HEK293 (cell line): ENCODE measurements at regions not wholly inside any gene's neighbourhood (a gene's known extent, or its start where the extent isn't known, plus 50 kb on each side); places are given as distances from the start of the nearest gene placed in this dataset.

Source experiments
- CTCF ChIA-PET: fragments of 350-600 bp; formaldehyde crosslinking; extraction: SDS; loops from one replicate; lab custom pipeline; 2021; ENCODE audit warnings: antibody characterized with exemption; lab: Yijun Ruan, JAX
- POLR2A ChIA-PET: fragments of 300-600 bp; formaldehyde crosslinking; extraction: SDS; loops from one replicate; lab custom pipeline; 2020; ENCODE audit warnings: antibody characterized with exemption, inconsistent platforms; lab: Yijun Ruan, JAX
- H3K27ac ChIP-seq: fragments of 200-500 bp; sonication (Bioruptor generic); 2 replicates; pipeline ENCODE4 v1.5.1; 2014; ENCODE audit warnings: low read depth, low read length, control low read depth, inconsistent platforms; ENCODE audit errors: extremely low read depth
- H3K36me3 ChIP-seq, 2 experiments: fragments of 200-500 bp in 1 of 2; sonication (Bioruptor generic) in 1 of 2; 1 replicate in 1 of 2; 2 replicates in 1 of 2; pipeline ENCODE4 v1.5.1; 2014 to 2017; ENCODE audit warnings: inconsistent platforms in 2 of 2, low read length in 2 of 2; ENCODE audit not compliant: control insufficient read depth in 2 of 2, insufficient read depth in 1 of 2
- H3K4me1 ChIP-seq: fragments of 200-500 bp; sonication (Bioruptor generic); 2 replicates; pipeline ENCODE4 v1.5.1; 2014; ENCODE audit warnings: mild to moderate bottlenecking, low read length, inconsistent platforms; ENCODE audit not compliant: control insufficient read depth, insufficient read depth
- H3K4me3 ChIP-seq: 2 replicates; pipeline ENCODE4 v1.5.1; 2011; ENCODE audit warnings: low read depth, mild to moderate bottlenecking, control low read depth, low read length, moderate library complexity
- H3K9me3 ChIP-seq: fragments of 200-500 bp; sonication (Bioruptor generic); 2 replicates; pipeline ENCODE4 v1.5.1; 2014; ENCODE audit warnings: low read depth, low read length, inconsistent platforms; ENCODE audit not compliant: control insufficient read depth, insufficient read depth
- GLIS2 ChIP-seq: fragments of 450-650 bp; formaldehyde crosslinking; IDR thresholded peaks from 2 replicates; pipeline ENCODE4 v1.5.1; 2016; ENCODE audit warnings: missing biosample characterization, missing genetic modification characterization
- RBAK ChIP-seq: fragments of 450-650 bp; formaldehyde crosslinking; IDR thresholded peaks from 2 replicates; pipeline ENCODE4 v1.5.1; 2016; ENCODE audit warnings: missing biosample characterization, missing genetic modification characterization
- SALL2 ChIP-seq: fragments of 450-650 bp; formaldehyde crosslinking; IDR thresholded peaks from 2 replicates; pipeline ENCODE4 v1.5.0; 2017; ENCODE audit warnings: missing biosample characterization, mild to moderate bottlenecking, missing genetic modification characterization, borderline replicate concordance
- SP2 ChIP-seq: fragments of 450-650 bp; formaldehyde crosslinking; IDR thresholded peaks from 2 replicates; pipeline ENCODE4 v1.5.1; 2016; ENCODE audit warnings: missing biosample characterization, missing genetic modification characterization
- TCF7L2 ChIP-seq: IDR thresholded peaks from 2 replicates; pipeline ENCODE4 v1.6.1; 2011; ENCODE audit warnings: low read depth, mild to moderate bottlenecking, inconsistent platforms, low read length, moderate library complexity, borderline replicate concordance
- TRIM28 ChIP-seq: IDR thresholded peaks from 2 replicates; pipeline ENCODE4 v1.6.1; 2011; ENCODE audit warnings: low read length, control low read depth, borderline replicate concordance
- ZFHX2 ChIP-seq: fragments of 450-650 bp; formaldehyde crosslinking; conservative IDR thresholded peaks from 2 replicates; pipeline ENCODE4 v1.5.1; 2016; ENCODE audit warnings: missing biosample characterization, missing genetic modification characterization
- ZNF121 ChIP-seq: fragments of 450-650 bp; formaldehyde crosslinking; IDR thresholded peaks from 2 replicates; pipeline ENCODE4 v1.5.1; 2016; ENCODE audit warnings: missing biosample characterization, missing genetic modification characterization
- ZNF157 ChIP-seq: fragments of 450-650 bp; formaldehyde crosslinking; IDR thresholded peaks from 2 replicates; pipeline ENCODE4 v1.5.1; 2016; ENCODE audit warnings: missing biosample characterization, missing genetic modification characterization
- ZNF174 ChIP-seq: fragments of 450-650 bp; formaldehyde crosslinking; IDR thresholded peaks from 2 replicates; pipeline ENCODE4 v1.5.0; 2017; ENCODE audit warnings: missing biosample characterization, mild to moderate bottlenecking, missing genetic modification characterization
- ZNF2 ChIP-seq: fragments of 450-650 bp; formaldehyde crosslinking; IDR thresholded peaks from 2 replicates; pipeline ENCODE4 v1.5.1; 2016; ENCODE audit warnings: missing biosample characterization, missing genetic modification characterization
- ZNF302 ChIP-seq: fragments of 450-650 bp; formaldehyde crosslinking; IDR thresholded peaks from 2 replicates; pipeline ENCODE4 v1.5.1; 2016; ENCODE audit warnings: missing biosample characterization, missing genetic modification characterization, low read depth
- ZNF335 ChIP-seq: fragments of 450-650 bp; formaldehyde crosslinking; conservative IDR thresholded peaks from 2 replicates; pipeline ENCODE4 v1.5.1; 2016; ENCODE audit warnings: missing biosample characterization, missing genetic modification characterization
- ZNF48 ChIP-seq: fragments of 450-650 bp; formaldehyde crosslinking; IDR thresholded peaks from 2 replicates; pipeline ENCODE4 v1.5.1; 2016; ENCODE audit warnings: missing biosample characterization, missing genetic modification characterization
- ZNF544 ChIP-seq: fragments of 450-650 bp; formaldehyde crosslinking; IDR thresholded peaks from 2 replicates; pipeline ENCODE4 v1.5.0; 2017; ENCODE audit warnings: missing biosample characterization, missing genetic modification characterization
- ZNF677 ChIP-seq: fragments of 450-650 bp; IDR thresholded peaks from 2 replicates; pipeline ENCODE4 v1.5.0; 2018; ENCODE audit warnings: missing biosample characterization, mild to moderate bottlenecking, missing genetic modification characterization, moderate library complexity
- ZNF776 ChIP-seq: fragments of 450-650 bp; formaldehyde crosslinking; IDR thresholded peaks from 2 replicates; pipeline ENCODE4 v1.5.0; 2017; ENCODE audit warnings: missing biosample characterization, missing genetic modification characterization, borderline replicate concordance
- TF ChIP-seq, protein P1 (sequence below): fragments of 450-650 bp; formaldehyde crosslinking; IDR thresholded peaks from 2 replicates; pipeline ENCODE4 v1.5.1; 2016; ENCODE audit warnings: missing biosample characterization, missing genetic modification characterization, borderline replicate concordance
- TF ChIP-seq, protein P2 (sequence below): fragments of 450-650 bp; formaldehyde crosslinking; IDR thresholded peaks from 2 replicates; pipeline ENCODE4 v1.5.1; 2016; ENCODE audit warnings: missing biosample characterization, missing genetic modification characterization
- TF ChIP-seq, protein P3 (sequence below): fragments of 450-650 bp; formaldehyde crosslinking; IDR thresholded peaks from 2 replicates; pipeline ENCODE4 v1.5.1; 2016; ENCODE audit warnings: missing biosample characterization, missing genetic modification characterization
- TF ChIP-seq, protein P4 (sequence below): fragments of 450-650 bp; formaldehyde crosslinking; IDR thresholded peaks from 2 replicates; pipeline ENCODE4 v1.5.1; 2016; ENCODE audit warnings: missing biosample characterization, missing genetic modification characterization, low read depth
- TF ChIP-seq, protein P5 (sequence below): fragments of 450-650 bp; formaldehyde crosslinking; conservative IDR thresholded peaks from 2 replicates; pipeline ENCODE4 v1.5.1; 2016; ENCODE audit warnings: low read depth, missing biosample characterization, missing genetic modification characterization

DNA sequence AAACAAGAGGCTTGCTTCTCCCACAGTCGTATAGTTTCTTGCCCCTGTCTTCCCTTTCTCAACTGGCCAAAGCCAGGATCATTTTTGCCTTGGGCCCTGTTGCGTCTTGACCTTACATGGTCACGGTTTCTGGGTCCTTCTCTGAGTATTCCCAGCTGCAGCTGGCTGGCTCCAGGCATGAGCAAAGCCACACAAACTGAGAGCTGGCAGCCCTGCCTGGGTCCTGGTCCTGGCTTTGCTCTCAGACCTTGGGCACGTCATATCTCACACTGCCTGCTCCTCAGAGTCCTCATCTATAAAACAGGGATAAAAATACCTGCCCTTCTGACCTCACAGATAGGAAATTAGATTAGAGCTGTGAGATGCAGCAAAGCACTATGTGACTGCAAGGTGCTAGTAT is 277.6 kb downstream of the CBLN1 start:
- Histone ChIP-seq H3K9me3 (no peaks in the 10 kb centered on the region), H3K36me3 (no peaks in the 10 kb centered on the region), H3K4me3 (no peak overlapping the region), H3K27ac (no peak overlapping the region), H3K4me1 (no peaks in the 10 kb centered on the region)
- CTCF ChIA-PET: no interaction called here
- POLR2A ChIA-PET: no interaction called here
- TF ChIP-seq ZFHX2 (tag by site-specific recombination): no peak
- TF ChIP-seq, protein P1, sequence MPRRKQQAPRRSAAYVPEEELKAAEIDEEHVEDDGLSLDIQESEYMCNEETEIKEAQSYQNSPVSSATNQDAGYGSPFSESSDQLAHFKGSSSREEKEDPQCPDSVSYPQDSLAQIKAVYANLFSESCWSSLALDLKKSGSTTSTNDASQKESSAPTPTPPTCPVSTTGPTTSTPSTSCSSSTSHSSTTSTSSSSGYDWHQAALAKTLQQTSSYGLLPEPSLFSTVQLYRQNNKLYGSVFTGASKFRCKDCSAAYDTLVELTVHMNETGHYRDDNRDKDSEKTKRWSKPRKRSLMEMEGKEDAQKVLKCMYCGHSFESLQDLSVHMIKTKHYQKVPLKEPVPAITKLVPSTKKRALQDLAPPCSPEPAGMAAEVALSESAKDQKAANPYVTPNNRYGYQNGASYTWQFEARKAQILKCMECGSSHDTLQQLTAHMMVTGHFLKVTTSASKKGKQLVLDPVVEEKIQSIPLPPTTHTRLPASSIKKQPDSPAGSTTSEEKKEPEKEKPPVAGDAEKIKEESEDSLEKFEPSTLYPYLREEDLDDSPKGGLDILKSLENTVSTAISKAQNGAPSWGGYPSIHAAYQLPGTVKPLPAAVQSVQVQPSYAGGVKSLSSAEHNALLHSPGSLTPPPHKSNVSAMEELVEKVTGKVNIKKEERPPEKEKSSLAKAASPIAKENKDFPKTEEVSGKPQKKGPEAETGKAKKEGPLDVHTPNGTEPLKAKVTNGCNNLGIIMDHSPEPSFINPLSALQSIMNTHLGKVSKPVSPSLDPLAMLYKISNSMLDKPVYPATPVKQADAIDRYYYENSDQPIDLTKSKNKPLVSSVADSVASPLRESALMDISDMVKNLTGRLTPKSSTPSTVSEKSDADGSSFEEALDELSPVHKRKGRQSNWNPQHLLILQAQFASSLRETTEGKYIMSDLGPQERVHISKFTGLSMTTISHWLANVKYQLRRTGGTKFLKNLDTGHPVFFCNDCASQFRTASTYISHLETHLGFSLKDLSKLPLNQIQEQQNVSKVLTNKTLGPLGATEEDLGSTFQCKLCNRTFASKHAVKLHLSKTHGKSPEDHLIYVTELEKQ (tag by site-specific recombination): no peak
- TF ChIP-seq, protein P2, sequence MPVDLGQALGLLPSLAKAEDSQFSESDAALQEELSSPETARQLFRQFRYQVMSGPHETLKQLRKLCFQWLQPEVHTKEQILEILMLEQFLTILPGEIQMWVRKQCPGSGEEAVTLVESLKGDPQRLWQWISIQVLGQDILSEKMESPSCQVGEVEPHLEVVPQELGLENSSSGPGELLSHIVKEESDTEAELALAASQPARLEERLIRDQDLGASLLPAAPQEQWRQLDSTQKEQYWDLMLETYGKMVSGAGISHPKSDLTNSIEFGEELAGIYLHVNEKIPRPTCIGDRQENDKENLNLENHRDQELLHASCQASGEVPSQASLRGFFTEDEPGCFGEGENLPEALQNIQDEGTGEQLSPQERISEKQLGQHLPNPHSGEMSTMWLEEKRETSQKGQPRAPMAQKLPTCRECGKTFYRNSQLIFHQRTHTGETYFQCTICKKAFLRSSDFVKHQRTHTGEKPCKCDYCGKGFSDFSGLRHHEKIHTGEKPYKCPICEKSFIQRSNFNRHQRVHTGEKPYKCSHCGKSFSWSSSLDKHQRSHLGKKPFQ (tag by site-specific recombination): no peak
- TF ChIP-seq ZNF302 (tag by site-specific recombination): no peak
- TF ChIP-seq RBAK (tag by site-specific recombination): no peak
- no peak for TF ChIP-seq ZNF2 (tag by site-specific recombination)
- no peak for TF ChIP-seq ZNF776 (tag by site-specific recombination)
- TF ChIP-seq, protein P3, sequence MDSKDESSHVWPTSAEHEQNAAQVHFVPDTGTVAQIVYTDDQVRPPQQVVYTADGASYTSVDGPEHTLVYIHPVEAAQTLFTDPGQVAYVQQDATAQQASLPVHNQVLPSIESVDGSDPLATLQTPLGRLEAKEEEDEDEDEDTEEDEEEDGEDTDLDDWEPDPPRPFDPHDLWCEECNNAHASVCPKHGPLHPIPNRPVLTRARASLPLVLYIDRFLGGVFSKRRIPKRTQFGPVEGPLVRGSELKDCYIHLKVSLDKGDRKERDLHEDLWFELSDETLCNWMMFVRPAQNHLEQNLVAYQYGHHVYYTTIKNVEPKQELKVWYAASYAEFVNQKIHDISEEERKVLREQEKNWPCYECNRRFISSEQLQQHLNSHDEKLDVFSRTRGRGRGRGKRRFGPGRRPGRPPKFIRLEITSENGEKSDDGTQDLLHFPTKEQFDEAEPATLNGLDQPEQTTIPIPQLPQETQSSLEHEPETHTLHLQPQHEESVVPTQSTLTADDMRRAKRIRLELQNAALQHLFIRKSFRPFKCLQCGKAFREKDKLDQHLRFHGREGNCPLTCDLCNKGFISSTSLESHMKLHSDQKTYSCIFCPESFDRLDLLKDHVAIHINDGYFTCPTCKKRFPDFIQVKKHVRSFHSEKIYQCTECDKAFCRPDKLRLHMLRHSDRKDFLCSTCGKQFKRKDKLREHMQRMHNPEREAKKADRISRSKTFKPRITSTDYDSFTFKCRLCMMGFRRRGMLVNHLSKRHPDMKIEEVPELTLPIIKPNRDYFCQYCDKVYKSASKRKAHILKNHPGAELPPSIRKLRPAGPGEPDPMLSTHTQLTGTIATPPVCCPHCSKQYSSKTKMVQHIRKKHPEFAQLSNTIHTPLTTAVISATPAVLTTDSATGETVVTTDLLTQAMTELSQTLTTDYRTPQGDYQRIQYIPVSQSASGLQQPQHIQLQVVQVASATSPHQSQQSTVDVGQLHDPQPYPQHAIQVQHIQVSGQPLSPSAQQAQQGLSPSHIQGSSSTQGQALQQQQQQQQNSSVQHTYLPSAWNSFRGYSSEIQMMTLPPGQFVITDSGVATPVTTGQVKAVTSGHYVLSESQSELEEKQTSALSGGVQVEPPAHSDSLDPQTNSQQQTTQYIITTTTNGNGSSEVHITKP (tag by site-specific recombination): no peak
- TF ChIP-seq SALL2: no peak
- no peak for TF ChIP-seq SP2
- TF ChIP-seq ZNF544 (tag by site-specific recombination): no peak
- no peak for TF ChIP-seq ZNF174
- TF ChIP-seq ZNF121 (tag by site-specific recombination): no peak
- TF ChIP-seq TRIM28: no peak
- TF ChIP-seq ZNF677: no peak
- no peak for TF ChIP-seq ZNF48 (tag by site-specific recombination)
- no peak for TF ChIP-seq TCF7L2
- no peak for TF ChIP-seq GLIS2 (tag by site-specific recombination)

DNA sequence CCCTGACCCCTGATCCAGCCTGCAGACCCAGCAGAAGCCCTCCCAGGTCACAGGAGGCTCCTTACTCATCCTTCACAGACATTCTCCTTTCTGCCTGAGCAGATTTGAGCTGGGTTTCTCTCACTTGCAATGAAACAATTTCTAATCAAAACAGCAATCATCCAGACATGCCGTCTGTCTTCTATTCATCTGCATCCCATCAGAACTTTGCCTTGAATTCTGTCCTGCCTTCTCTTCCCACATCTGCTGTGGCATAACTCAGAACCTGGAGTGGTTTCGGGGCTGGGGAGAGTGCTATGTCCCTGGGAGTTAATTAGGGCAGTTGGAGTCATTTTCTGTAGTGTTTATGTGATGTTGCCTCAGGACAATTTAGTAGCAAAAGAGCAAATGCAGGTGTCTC is 278.6 kb downstream of the CBLN1 start:
- ChIA-PET CTCF (interaction anchor here (0.7 kb wide), 1 partner anchor 53 kb away, joined by 3 read pairs; no protein-coding TSS in a partner anchor), POLR2A (no interaction called here)
- Histone ChIP-seq H3K9me3 (no peaks in the 10 kb centered on the region), H3K4me3 (no peak overlapping the region), H3K4me1 (no peaks in the 10 kb centered on the region), H3K36me3 (no peaks in the 10 kb centered on the region), H3K27ac (no peak overlapping the region)
- no peak for TF ChIP-seq ZNF335 (tag by site-specific recombination)
- no peak for TF ChIP-seq ZNF157 (tag by site-specific recombination)
- TF ChIP-seq, protein P4, sequence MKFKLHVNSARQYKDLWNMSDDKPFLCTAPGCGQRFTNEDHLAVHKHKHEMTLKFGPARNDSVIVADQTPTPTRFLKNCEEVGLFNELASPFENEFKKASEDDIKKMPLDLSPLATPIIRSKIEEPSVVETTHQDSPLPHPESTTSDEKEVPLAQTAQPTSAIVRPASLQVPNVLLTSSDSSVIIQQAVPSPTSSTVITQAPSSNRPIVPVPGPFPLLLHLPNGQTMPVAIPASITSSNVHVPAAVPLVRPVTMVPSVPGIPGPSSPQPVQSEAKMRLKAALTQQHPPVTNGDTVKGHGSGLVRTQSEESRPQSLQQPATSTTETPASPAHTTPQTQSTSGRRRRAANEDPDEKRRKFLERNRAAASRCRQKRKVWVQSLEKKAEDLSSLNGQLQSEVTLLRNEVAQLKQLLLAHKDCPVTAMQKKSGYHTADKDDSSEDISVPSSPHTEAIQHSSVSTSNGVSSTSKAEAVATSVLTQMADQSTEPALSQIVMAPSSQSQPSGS (tag by site-specific recombination): no peak
- TF ChIP-seq, protein P5, sequence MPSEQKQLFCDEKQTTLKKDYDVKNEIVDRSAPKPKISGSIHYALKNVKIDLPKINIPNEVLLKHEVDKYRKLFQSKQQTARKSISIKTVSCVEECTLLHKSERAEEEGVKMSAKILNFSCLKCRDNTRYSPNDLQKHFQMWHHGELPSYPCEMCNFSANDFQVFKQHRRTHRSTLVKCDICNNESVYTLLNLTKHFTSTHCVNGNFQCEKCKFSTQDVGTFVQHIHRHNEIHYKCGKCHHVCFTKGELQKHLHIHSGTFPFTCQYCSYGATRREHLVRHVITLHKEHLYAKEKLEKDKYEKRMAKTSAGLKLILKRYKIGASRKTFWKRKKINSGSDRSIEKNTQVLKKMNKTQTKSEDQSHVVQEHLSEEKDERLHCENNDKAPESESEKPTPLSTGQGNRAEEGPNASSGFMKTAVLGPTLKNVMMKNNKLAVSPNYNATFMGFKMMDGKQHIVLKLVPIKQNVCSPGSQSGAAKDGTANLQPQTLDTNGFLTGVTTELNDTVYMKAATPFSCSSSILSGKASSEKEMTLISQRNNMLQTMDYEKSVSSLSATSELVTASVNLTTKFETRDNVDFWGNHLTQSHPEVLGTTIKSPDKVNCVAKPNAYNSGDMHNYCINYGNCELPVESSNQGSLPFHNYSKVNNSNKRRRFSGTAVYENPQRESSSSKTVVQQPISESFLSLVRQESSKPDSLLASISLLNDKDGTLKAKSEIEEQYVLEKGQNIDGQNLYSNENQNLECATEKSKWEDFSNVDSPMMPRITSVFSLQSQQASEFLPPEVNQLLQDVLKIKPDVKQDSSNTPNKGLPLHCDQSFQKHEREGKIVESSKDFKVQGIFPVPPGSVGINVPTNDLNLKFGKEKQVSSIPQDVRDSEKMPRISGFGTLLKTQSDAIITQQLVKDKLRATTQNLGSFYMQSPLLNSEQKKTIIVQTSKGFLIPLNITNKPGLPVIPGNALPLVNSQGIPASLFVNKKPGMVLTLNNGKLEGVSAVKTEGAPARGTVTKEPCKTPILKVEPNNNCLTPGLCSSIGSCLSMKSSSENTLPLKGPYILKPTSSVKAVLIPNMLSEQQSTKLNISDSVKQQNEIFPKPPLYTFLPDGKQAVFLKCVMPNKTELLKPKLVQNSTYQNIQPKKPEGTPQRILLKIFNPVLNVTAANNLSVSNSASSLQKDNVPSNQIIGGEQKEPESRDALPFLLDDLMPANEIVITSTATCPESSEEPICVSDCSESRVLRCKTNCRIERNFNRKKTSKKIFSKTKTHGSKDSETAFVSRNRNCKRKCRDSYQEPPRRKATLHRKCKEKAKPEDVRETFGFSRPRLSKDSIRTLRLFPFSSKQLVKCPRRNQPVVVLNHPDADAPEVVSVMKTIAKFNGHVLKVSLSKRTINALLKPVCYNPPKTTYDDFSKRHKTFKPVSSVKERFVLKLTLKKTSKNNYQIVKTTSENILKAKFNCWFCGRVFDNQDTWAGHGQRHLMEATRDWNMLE (tag by site-specific recombination): no peak
